A549 (cell line): ENCODE measurements at regions not wholly inside any gene's neighbourhood (a gene's known extent, or its start where the extent isn't known, plus 50 kb on each side); places are given as distances from the start of the nearest gene placed in this dataset.
"Not testable (repeated sequence)": the region's sequence is repeated elsewhere in the genome, so short reads cannot be mapped to it uniquely, and the experiment has no call there.

Experiments
- ATAC-seq, 2 experiments: fragments of 200-7000 bp in 1 of 2; fragments of >200 bp in 1 of 2; cut with Nextera tagmentation in 1 of 2; cut with Tn5 transposase in 1 of 2; 3 replicates each; pipeline versions ENCODE4 v1.8.0 to v1.9.1; 2018 to 2020; ENCODE audit warnings: mild to moderate bottlenecking in 1 of 2, moderate library complexity in 1 of 2
- CTCF ChIA-PET: fragments of 300-600 bp; sonication (Branson Sonifier 250); formaldehyde crosslinking; extraction: SDS; loops from one replicate; lab custom pipeline; 2021; ENCODE audit warnings: antibody characterized with exemption, inconsistent platforms; lab: Yijun Ruan, JAX
- POLR2A ChIA-PET: fragments of 350-600 bp; formaldehyde crosslinking; extraction: SDS; loops from one replicate; lab custom pipeline; 2021; ENCODE audit warnings: antibody characterized with exemption, inconsistent platforms; lab: Yijun Ruan, JAX
- DNase-seq, 2 experiments: peaks; one replicate each; pipeline versions ENCODE4 v3.0.0 to v3.0.0-alpha.2; 2011 to 2016; ENCODE audit warnings: low read depth in 1 of 2, low spot score in 1 of 2
- FAIRE-seq: peaks from 2 replicates; lab custom pipeline; 2011; peaks lifted over from hg19 to GRCh38; lab: Jason Lieb, UNC
- H3K27ac ChIP-seq, 2 experiments: fragments of >200 bp; sonication (Bioruptor Twin); formaldehyde crosslinking; 3 replicates each; pipeline ENCODE4 v1.5.1; 2016 to 2017
- H3K4me1 ChIP-seq: fragments of >200 bp; sonication (Bioruptor Twin); formaldehyde crosslinking; 3 replicates; pipeline ENCODE4 v1.6.1; 2016
- H3K4me2 ChIP-seq: fragments of >200 bp; sonication (Bioruptor Twin); formaldehyde crosslinking; 3 replicates; pipeline ENCODE4 v1.6.1; 2016
- H3K4me3 ChIP-seq: fragments of >200 bp; sonication (Bioruptor Twin); formaldehyde crosslinking; 3 replicates; pipeline ENCODE4 v1.5.1; 2016
- H3K9me3 ChIP-seq: fragments of >200 bp; sonication (Bioruptor Twin); formaldehyde crosslinking; 3 replicates; pipeline ENCODE4 v1.6.1; 2016
- BHLHE40 ChIP-seq: IDR thresholded peaks from 2 replicates; pipeline ENCODE4 v1.6.1; 2012; ENCODE audit warnings: low read depth, low read length, inconsistent platforms
- CBX2 ChIP-seq: fragments of 200-600 bp; sonication (generic); IDR thresholded peaks from 2 replicates; pipeline ENCODE4 v1.6.1; 2016; ENCODE audit warnings: low read depth, mild to moderate bottlenecking, borderline replicate concordance
- CEBPB ChIP-seq, 2 experiments: fragments of >200 bp in 1 of 2; sonication (Bioruptor Twin) in 1 of 2; formaldehyde crosslinking in 1 of 2; IDR thresholded peaks; 2 replicates each; pipeline ENCODE4 v1.6.1; 2012 to 2016
- E2F6 ChIP-seq: IDR thresholded peaks from 2 replicates; pipeline ENCODE4 v1.6.1; 2012; ENCODE audit warnings: low read depth, borderline replicate concordance
- EHMT2 ChIP-seq: fragments of 200-600 bp; sonication (generic); IDR thresholded peaks from 2 replicates; pipeline ENCODE4 v1.6.1; 2016; ENCODE audit warnings: antibody characterized with exemption, low read depth, mild to moderate bottlenecking, moderate library complexity
- EP300 ChIP-seq, 2 experiments: fragments of >200 bp; sonication (Bioruptor Twin); formaldehyde crosslinking; IDR thresholded peaks; 2 replicates in 1 of 2; 3 replicates in 1 of 2; pipeline ENCODE4 v1.6.1; 2016 to 2017
- ESRRA ChIP-seq: fragments of 150-350 bp; IDR thresholded peaks from 2 replicates; pipeline ENCODE4 v1.6.1; 2014; ENCODE audit warnings: mild to moderate bottlenecking, low read length, borderline replicate concordance
- FOSB ChIP-seq: fragments of 250-450 bp; sonication (Bioruptor Pico); IDR thresholded peaks from 2 replicates; pipeline ENCODE4 v1.5.0; 2020; ENCODE audit warnings: mild to moderate bottlenecking, moderate library complexity
- FOSL2 ChIP-seq, 2 experiments: fragments of 450-650 bp in 1 of 2; fragments of >200 bp in 1 of 2; sonication (Bioruptor Twin) in 1 of 2; formaldehyde crosslinking; IDR thresholded peaks; 2 replicates each; pipeline versions ENCODE4 v1.5.0 to v1.6.1; 2016 to 2020; ENCODE audit warnings: mild to moderate bottlenecking in 1 of 2, moderate library complexity in 1 of 2
- FOXS1 ChIP-seq: fragments of 250-450 bp; sonication (Bioruptor Pico); IDR thresholded peaks from 2 replicates; pipeline ENCODE4 v1.5.0; 2020; ENCODE audit warnings: mild to moderate bottlenecking, moderate library complexity
- HOXB13 ChIP-seq: fragments of 250-450 bp; sonication (Bioruptor Pico); IDR thresholded peaks from 2 replicates; pipeline ENCODE4 v1.5.0; 2020; ENCODE audit warnings: low read depth, mild to moderate bottlenecking, moderate library complexity
- KDM5A ChIP-seq: fragments of 200-600 bp; sonication (generic); IDR thresholded peaks from 2 replicates; pipeline ENCODE4 v1.6.1; 2016; ENCODE audit warnings: antibody characterized with exemption, mild to moderate bottlenecking
- MYC ChIP-seq: IDR thresholded peaks from 2 replicates; pipeline ENCODE4 v1.6.1; 2012; ENCODE audit warnings: mild to moderate bottlenecking, inconsistent platforms, low read length, improper control_type of control experiment, borderline replicate concordance
- PBX3 ChIP-seq: IDR thresholded peaks from 2 replicates; pipeline ENCODE4 v1.6.1; 2012
- RAD21 ChIP-seq, 2 experiments: fragments of >200 bp in 1 of 2; sonication (Bioruptor Twin) in 1 of 2; formaldehyde crosslinking in 1 of 2; IDR thresholded peaks in 1 of 2; conservative IDR thresholded peaks in 1 of 2; 2 replicates in 1 of 2; 3 replicates in 1 of 2; pipeline ENCODE4 v1.6.1; 2012 to 2018; ENCODE audit warnings: inconsistent platforms in 1 of 2
- RARB ChIP-seq: fragments of 250-450 bp; sonication (Bioruptor Pico); IDR thresholded peaks from 2 replicates; pipeline ENCODE4 v1.8.0; 2021; ENCODE audit warnings: mild to moderate bottlenecking, moderate library complexity
- RCOR1 ChIP-seq: fragments of 150-350 bp; IDR thresholded peaks from 2 replicates; pipeline ENCODE4 v1.6.1; 2014; ENCODE audit warnings: antibody characterized with exemption, low read length, low read depth
- RNF2 ChIP-seq: fragments of 200-600 bp; sonication (generic); IDR thresholded peaks from 2 replicates; pipeline ENCODE4 v1.6.1; 2016; ENCODE audit warnings: low read depth, mild to moderate bottlenecking, antibody characterized with exemption, moderate library complexity, borderline replicate concordance
- SMC3 ChIP-seq: fragments of >200 bp; sonication (Bioruptor Twin); formaldehyde crosslinking; IDR thresholded peaks from 3 replicates; pipeline ENCODE4 v1.6.1; 2018; ENCODE audit warnings: inconsistent platforms
- SREBF2 ChIP-seq: fragments of 450-650 bp; IDR thresholded peaks from 2 replicates; pipeline ENCODE4 v1.6.1; 2014; ENCODE audit warnings: mild to moderate bottlenecking, moderate library complexity
- ZNF302 ChIP-seq: fragments of 250-450 bp; sonication (Bioruptor Pico); IDR thresholded peaks from 2 replicates; pipeline ENCODE4 v1.9.0; 2021; ENCODE audit warnings: inconsistent platforms, mild to moderate bottlenecking, moderate library complexity
- ZSCAN20 ChIP-seq: fragments of 250-450 bp; sonication (Bioruptor Pico); IDR thresholded peaks from 2 replicates; pipeline ENCODE4 v1.8.0; 2022; ENCODE audit warnings: mild to moderate bottlenecking, moderate library complexity
- WGBS: methylation state at CpG from one replicate; pipeline ENCODE4 v1.1.6; 2017; ENCODE audit errors: missing lambda C conversion rate; 5-methylcytosine and 5-hydroxymethylcytosine counted together

GRCh38 chr12:89870413-89871184 lies 162.0 kb upstream of the ATP2B1 start:
- 50% methylated on average over 6 of the region's 6 CpGs for WGBS
- Histone ChIP-seq H3K27ac (no peak overlapping the region), H3K4me3 (no peak overlapping the region), H3K9me3 (peaks cover 17% of the 10 kb centered on the region; the same call in 2 of the 3 replicates), H3K4me1 (no peaks in the 10 kb centered on the region), H3K4me2 (no peak overlapping the region)
- TF ChIP-seq MYC (no peak), CEBPB (IDR thresholded peaks at IDR 0.05) (no peak), BHLHE40 (no peak), RCOR1 (no peak), ESRRA (no peak), KDM5A (no peak), RAD21 (conservative IDR thresholded peaks at IDR 0.05 in 1 of 2, IDR thresholded peaks at IDR 0.05 in 1 of 2) (no peak), SREBF2 (no peak), EP300 (IDR thresholded peaks at IDR 0.05) (no peak), EHMT2 (no peak)
- DNase-seq (no peak), ATAC-seq (no peak), FAIRE-seq (no peak)
- CTCF ChIA-PET: no interaction called here
- POLR2A ChIA-PET: no interaction called here

GRCh38 chr12:89867611-89868010 lies 159.0 kb upstream of the ATP2B1 start:
- CTCF ChIA-PET: not testable (repeated sequence)

GRCh38 chr12:89864411-89864810 lies 155.8 kb upstream of the ATP2B1 start:
- H3K4me1 ChIP-seq: no peaks in the 10 kb centered on the region
- POLR2A ChIA-PET: no interaction called here
- CTCF ChIA-PET: interaction anchor here (0.6 kb wide), 1 partner anchor 1100 kb away, joined by 3 read pairs; no protein-coding TSS in a partner anchor
- ATAC-seq (no peak), DNase-seq (no peak), FAIRE-seq (no peak)
- no peak overlapping the region for H3K4me3 ChIP-seq
- H3K4me2 ChIP-seq: no peak overlapping the region
- H3K9me3 ChIP-seq: no peaks in the 10 kb centered on the region
- TF ChIP-seq PBX3 (no peak), HOXB13 (CRISPR knock-in tag) (no peak), CBX2 (no peak), FOSL2 (IDR thresholded peaks at IDR 0.05) (no peak), FOSL2 (CRISPR knock-in tag; IDR thresholded peaks at IDR 0.05) (no peak), RNF2 (no peak), FOXS1 (CRISPR knock-in tag) (no peak), MYC (no peak), EHMT2 (no peak), E2F6 (no peak), ZSCAN20 (CRISPR knock-in tag) (no peak), ZNF302 (CRISPR knock-in tag) (no peak), RARB (no peak), RAD21 (conservative IDR thresholded peaks at IDR 0.05 in 1 of 2, IDR thresholded peaks at IDR 0.05 in 1 of 2) (no peak), FOSB (CRISPR knock-in tag) (no peak), SMC3 (no peak), BHLHE40 (no peak)
- H3K27ac ChIP-seq: no peak overlapping the region
- 91% methylated on average over 1 of the region's 1 CpG for WGBS

More at GRCh38 chr12:89867611-89868010, 159.0 kb upstream of the ATP2B1 start:
- H3K9me3 ChIP-seq: peaks cover 17% of the 10 kb centered on the region; the same call in 2 of the 3 replicates
- H3K4me1 ChIP-seq, H3K4me2 ChIP-seq, POLR2A ChIA-PET, H3K4me3 ChIP-seq, ATAC-seq, FAIRE-seq, DNase-seq, H3K27ac ChIP-seq: not testable (repeated sequence)
- WGBS: 86% methylated on average over 9 of the region's 23 CpGs
